Transverse colon (tissue), 4 donors: ENCODE measurements at regions not wholly inside any gene's neighbourhood (a gene's known extent, or its start where the extent isn't known, plus 50 kb on each side); places are given as distances from the start of the nearest gene placed in this dataset.

Experiments used
- DNase-seq: peaks from one replicate; pipeline ENCODE4 v3.0.0-alpha.2; 2019
- H3K27ac ChIP-seq, 4 donors: fragments of 200-600 bp; sonication (generic); 2 replicates each; pipeline ENCODE4 v1.5.1; 2016 to 2018; ENCODE audit warnings: inconsistent platforms in 4 of 4
- H3K27me3 ChIP-seq: fragments of 200-600 bp; sonication (generic); 2 replicates; pipeline ENCODE4 v1.5.1; 2017; ENCODE audit warnings: inconsistent platforms
- H3K36me3 ChIP-seq, 4 donors: fragments of 200-600 bp; sonication (generic); 2 replicates each; pipeline ENCODE4 v1.5.1; 2017 to 2019; ENCODE audit warnings: inconsistent platforms in 4 of 4
- H3K4me1 ChIP-seq, 4 donors: fragments of 200-600 bp; sonication (generic); 2 replicates each; pipeline ENCODE4 v1.5.1; 2017 to 2020; ENCODE audit warnings: inconsistent platforms in 4 of 4
- H3K4me3 ChIP-seq, 4 donors: fragments of 200-600 bp; sonication (generic); 1 replicate in 1 of 4; 2 replicates in 3 of 4; pipeline versions ENCODE4 v1.5.1 to v1.6.1; 2017 to 2019; ENCODE audit warnings: inconsistent platforms in 4 of 4
- H3K9me3 ChIP-seq, 2 donors: fragments of 200-600 bp; sonication (generic); 2 replicates each; pipeline ENCODE4 v1.5.1; 2017 to 2019; ENCODE audit warnings: inconsistent platforms in 2 of 2
- CTCF ChIP-seq, 5 experiments: fragments of 200-600 bp in 3 of 5; fragments of 450-650 bp in 2 of 5; sonication (generic) in 3 of 5; IDR thresholded peaks; 1 replicate in 2 of 5; 2 replicates in 3 of 5; pipeline ENCODE4 v1.5.1; 2016 to 2017; ENCODE audit warnings: antibody characterized with exemption in 5 of 5, inconsistent platforms in 3 of 5, mild to moderate bottlenecking in 2 of 5, moderate library complexity in 1 of 5
- EP300 ChIP-seq: sonication (generic); formaldehyde crosslinking; IDR thresholded peaks from one replicate; pipeline ENCODE4 v1.6.1; 2017; ENCODE audit warnings: antibody characterized with exemption, low read depth
- POLR2A ChIP-seq: fragments of 450-650 bp; IDR thresholded peaks from one replicate; pipeline ENCODE4 v1.6.1; 2016; ENCODE audit warnings: antibody characterized with exemption, mild to moderate bottlenecking, moderate library complexity
- POLR2AphosphoS5 ChIP-seq, 3 donors: sonication (generic); formaldehyde crosslinking; IDR thresholded peaks; one replicate each; pipeline ENCODE4 v1.6.1; 2016; ENCODE audit warnings: antibody characterized with exemption in 3 of 3
- WGBS, 2 donors: methylation state at CpG; one replicate each; pipeline ENCODE4 v1.1.5; 2018; ENCODE audit warnings: low coverage in 1 of 2; 5-methylcytosine and 5-hydroxymethylcytosine counted together
- in situ Hi-C, 4 donors: fragments of 200-750 bp; cut with MboI; loops; one replicate each; pipeline versions ENCODE4 v1.15.0 to v1.15.1; 2017; ENCODE audit warnings: low sequenced_read_pairs in 3 of 4, low pct_ligation_motif_present in 1 of 4, low pct_unique_long_range_greater_than_20kb in 1 of 4
- intact Hi-C: fragments of 100-400 bp; cut with DNase I; formaldehyde crosslinking; loops from one replicate; pipeline ENCODE4 v1.15.1; 2023; ENCODE audit warnings: low total_unique reads

DNA sequence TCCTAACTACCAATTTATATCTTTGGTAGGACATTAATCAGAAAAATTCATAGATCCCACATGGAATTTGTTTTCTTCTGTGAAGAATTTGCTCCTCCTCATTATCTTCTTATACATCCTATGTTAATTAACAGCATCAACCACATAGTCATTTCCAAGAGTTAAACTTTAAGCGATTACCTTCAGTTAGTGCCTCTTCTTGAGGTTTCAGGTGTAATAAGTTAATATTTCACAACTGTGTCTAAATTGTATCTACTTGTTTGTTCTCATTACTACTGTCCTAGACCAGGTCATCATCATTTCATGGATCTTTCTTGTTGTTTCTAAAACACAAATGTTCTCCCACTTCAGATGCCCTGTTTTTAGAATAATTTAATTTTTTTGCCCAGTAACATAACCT, 457.9 kb downstream of the FAT4 start:
- H3K4me3 ChIP-seq: no peak overlapping the region
- H3K4me1 ChIP-seq: no peaks in the 10 kb centered on the region
- in situ Hi-C loops: no loop called here
- TF ChIP-seq EP300 (no peak), POLR2A (no peak), POLR2AphosphoS5 (IDR thresholded peaks at IDR 0.05) (no peak), CTCF (IDR thresholded peaks at IDR 0.05) (no peak)
- intact Hi-C loops: no loop called here
- no peak for DNase-seq
- no peaks in the 10 kb centered on the region for H3K36me3 ChIP-seq
- H3K27ac ChIP-seq: no peak overlapping the region
- WGBS, 2 donors: 88 to 91% methylated on average over 1 of the region's 1 CpG
- no peaks in the 10 kb centered on the region for H3K27me3 ChIP-seq
- H3K9me3 ChIP-seq: no peaks in the 10 kb centered on the region

GRCh38 chr4:125773502-125773901, 458.7 kb downstream of the FAT4 start:
- WGBS, 2 donors: 85 to 89% methylated on average over 1 of the region's 1 CpG
- H3K9me3 ChIP-seq: no peaks in the 10 kb centered on the region
- no peak overlapping the region for H3K4me3 ChIP-seq
- intact Hi-C loops (no loop called here), in situ Hi-C loops (no loop called here)
- no peak overlapping the region for H3K27ac ChIP-seq
- TF ChIP-seq CTCF (IDR thresholded peaks at IDR 0.05) (no peak), POLR2A (no peak), EP300 (no peak), POLR2AphosphoS5 (IDR thresholded peaks at IDR 0.05) (no peak)
- no peaks in the 10 kb centered on the region for H3K36me3 ChIP-seq
- no peaks in the 10 kb centered on the region for H3K27me3 ChIP-seq
- no peaks in the 10 kb centered on the region for H3K4me1 ChIP-seq
- DNase-seq: no peak

GRCh38 chr4:125773931-125774330, 459.2 kb downstream of the FAT4 start:
- WGBS, 2 donors: 85 to 100% methylated on average over 1 to 2 of the region's 2 CpGs
- TF ChIP-seq POLR2AphosphoS5 (IDR thresholded peaks at IDR 0.05) (no peak), CTCF (IDR thresholded peaks at IDR 0.05) (no peak), POLR2A (no peak), EP300 (no peak)

GRCh38 chr4:125776146-125776545, 461.4 kb downstream of the FAT4 start:
- intact Hi-C loops: no loop called here
- no peak overlapping the region for H3K27ac ChIP-seq
- no peaks in the 10 kb centered on the region for H3K4me1 ChIP-seq
- H3K4me3 ChIP-seq: no peak overlapping the region
- H3K27me3 ChIP-seq: no peaks in the 10 kb centered on the region
- no peak for DNase-seq
- in situ Hi-C loops: no loop called here
- TF ChIP-seq POLR2AphosphoS5 (IDR thresholded peaks at IDR 0.05) (no peak), CTCF (IDR thresholded peaks at IDR 0.05) (no peak), POLR2A (no peak), EP300 (no peak)
- no peaks in the 10 kb centered on the region for H3K9me3 ChIP-seq
- no peaks in the 10 kb centered on the region for H3K36me3 ChIP-seq
- WGBS, 2 donors: 60 to 90% methylated on average over 3 to 4 of the region's 4 CpGs

More at GRCh38 chr4:125773931-125774330, 459.2 kb downstream of the FAT4 start:
- DNase-seq: no peak
- Histone ChIP-seq H3K9me3 (no peaks in the 10 kb centered on the region), H3K36me3 (no peaks in the 10 kb centered on the region), H3K27me3 (no peaks in the 10 kb centered on the region), H3K4me3 (no peak overlapping the region), H3K4me1 (no peaks in the 10 kb centered on the region), H3K27ac (no peak overlapping the region)
- in situ Hi-C loops: no loop called here
- intact Hi-C loops: no loop called here
